K562 (cell line): ENCODE measurements at regions not wholly inside any gene's neighbourhood (a gene's known extent, or its start where the extent isn't known, plus 50 kb on each side); places are given as distances from the start of the nearest gene placed in this dataset.

Experiments
- MED1 ChIP-seq: sonication (generic); formaldehyde crosslinking; IDR thresholded peaks from 2 replicates; pipeline ENCODE4 v1.8.1; 2023; ENCODE audit warnings: missing genetic modification reagents, borderline replicate concordance
- NBN ChIP-seq: fragments of 450-650 bp; IDR thresholded peaks from 2 replicates; pipeline ENCODE4 v1.6.1; 2016; ENCODE audit warnings: low read depth, mild to moderate bottlenecking
- PREB ChIP-seq: sonication (generic); formaldehyde crosslinking; IDR thresholded peaks from 2 replicates; pipeline ENCODE4 v1.8.1; 2023; ENCODE audit warnings: mild to moderate bottlenecking, missing genetic modification reagents
- RBBP5 ChIP-seq: fragments of 200-600 bp; sonication (generic); IDR thresholded peaks from 2 replicates; pipeline ENCODE4 v1.6.1; 2012; ENCODE audit warnings: borderline replicate concordance, mild to moderate bottlenecking, low read length, control low read depth, inconsistent platforms; ENCODE audit not compliant: insufficient read depth, poor library complexity, severe bottlenecking
- STAG1 ChIP-seq: sonication (generic); formaldehyde crosslinking; IDR thresholded peaks from 2 replicates; pipeline ENCODE4 v1.5.0; 2020; ENCODE audit warnings: missing genetic modification reagents, borderline replicate concordance
- TEAD4 ChIP-seq, 2 experiments: sonication (generic) in 1 of 2; formaldehyde crosslinking in 1 of 2; IDR thresholded peaks; 2 replicates each; pipeline versions ENCODE4 v1.6.1 to v1.8.0; 2012 to 2022; ENCODE audit warnings: borderline replicate concordance in 1 of 2, inconsistent platforms in 1 of 2, low read length in 1 of 2, mild to moderate bottlenecking in 1 of 2, missing genetic modification reagents in 1 of 2
- ZNF431 ChIP-seq: sonication (generic); formaldehyde crosslinking; IDR thresholded peaks from 2 replicates; pipeline ENCODE4 v1.8.0; 2022; ENCODE audit warnings: mild to moderate bottlenecking, missing genetic modification reagents
- TF ChIP-seq, protein P1 (sequence below): sonication (generic); formaldehyde crosslinking; IDR thresholded peaks from 2 replicates; pipeline ENCODE4 v1.5.0; 2020; ENCODE audit warnings: missing genetic modification reagents
- TF ChIP-seq, protein P2 (sequence below): fragments of 250-450 bp; sonication (Bioruptor Pico); IDR thresholded peaks from 2 replicates; pipeline ENCODE4 v1.8.0; 2021; ENCODE audit warnings: borderline replicate concordance, mild to moderate bottlenecking, moderate library complexity; ENCODE audit not compliant: poor library complexity, severe bottlenecking
- TF ChIP-seq, protein P3 (sequence below), 2 experiments: fragments of 200-800 bp in 1 of 2; sonication (Bioruptor generic) in 1 of 2; sonication (generic) in 1 of 2; formaldehyde crosslinking in 1 of 2; IDR thresholded peaks in 1 of 2; conservative IDR thresholded peaks in 1 of 2; 2 replicates each; pipeline versions ENCODE4 v1.5.0 to v1.6.1; 2016 to 2020; ENCODE audit warnings: missing compliant biosample characterization in 1 of 2, missing genetic modification characterization in 1 of 2, missing genetic modification reagents in 1 of 2
- TF ChIP-seq, protein P4 (sequence below), 2 experiments: fragments of 250-450 bp in 1 of 2; fragments of 450-650 bp in 1 of 2; sonication (Bioruptor Pico) in 1 of 2; IDR thresholded peaks; 2 replicates each; pipeline versions ENCODE4 v1.6.1 to v1.8.0; 2016 to 2021; ENCODE audit warnings: mild to moderate bottlenecking in 2 of 2, moderate library complexity in 2 of 2, missing compliant biosample characterization in 1 of 2, missing genetic modification characterization in 1 of 2

DNA sequence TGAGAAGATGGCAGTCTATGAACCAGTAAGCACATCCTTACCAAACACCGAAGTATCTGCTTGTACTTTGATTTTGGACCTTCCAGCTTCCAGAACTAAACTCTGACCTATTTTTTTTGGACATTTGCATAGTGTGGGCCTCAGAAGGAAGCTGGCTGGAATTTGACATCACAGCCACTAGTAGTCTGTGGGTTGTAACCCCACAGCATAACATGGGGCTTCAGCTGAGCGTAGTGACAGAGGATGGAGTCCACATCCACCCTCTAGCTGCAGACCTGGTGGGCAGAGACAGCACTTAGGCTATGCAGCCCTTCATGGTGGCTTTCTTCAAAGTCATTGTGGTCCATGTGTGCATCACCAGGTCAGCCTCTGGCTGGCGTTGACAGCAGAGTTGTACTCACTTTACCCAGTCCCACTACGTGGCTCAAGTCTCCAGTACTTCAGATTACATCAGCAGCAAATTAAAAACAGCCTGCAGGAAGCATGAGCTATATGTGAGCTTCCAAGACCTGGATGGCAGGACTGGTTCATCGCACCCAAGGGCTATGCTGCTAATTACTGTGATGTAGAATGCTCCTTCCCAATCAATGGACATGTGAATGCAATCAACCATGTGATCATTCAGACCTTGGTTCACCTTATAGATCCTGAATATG, 58.6 kb upstream of the VPREB1 start (continued):
- TF ChIP-seq PREB (CRISPR knock-in tag) = peak; percentile 66; the same call in 1 of the 2 replicates
- TF ChIP-seq NBN = no peak
- TF ChIP-seq TEAD4 (IDR thresholded peaks at IDR 0.05; ENCODE audit: low read length) = no peak
- TF ChIP-seq TEAD4 (CRISPR knock-in tag; IDR thresholded peaks at IDR 0.05; ENCODE audit: borderline replicate concordance) = peak; percentile 20; the same call in 1 of the 2 replicates
- 0 out of 2 replicates have a peak, but pooled peaks have one; percentile 40 for TF ChIP-seq STAG1
- TF ChIP-seq, protein P1, sequence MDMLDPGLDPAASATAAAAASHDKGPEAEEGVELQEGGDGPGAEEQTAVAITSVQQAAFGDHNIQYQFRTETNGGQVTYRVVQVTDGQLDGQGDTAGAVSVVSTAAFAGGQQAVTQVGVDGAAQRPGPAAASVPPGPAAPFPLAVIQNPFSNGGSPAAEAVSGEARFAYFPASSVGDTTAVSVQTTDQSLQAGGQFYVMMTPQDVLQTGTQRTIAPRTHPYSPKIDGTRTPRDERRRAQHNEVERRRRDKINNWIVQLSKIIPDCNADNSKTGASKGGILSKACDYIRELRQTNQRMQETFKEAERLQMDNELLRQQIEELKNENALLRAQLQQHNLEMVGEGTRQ (CRISPR knock-in tag) = peak; percentile 37; the same call in 1 of the 2 replicates
- peak; percentile 73; the same call in 1 of the 2 replicates for TF ChIP-seq MED1
- TF ChIP-seq, protein P2, sequence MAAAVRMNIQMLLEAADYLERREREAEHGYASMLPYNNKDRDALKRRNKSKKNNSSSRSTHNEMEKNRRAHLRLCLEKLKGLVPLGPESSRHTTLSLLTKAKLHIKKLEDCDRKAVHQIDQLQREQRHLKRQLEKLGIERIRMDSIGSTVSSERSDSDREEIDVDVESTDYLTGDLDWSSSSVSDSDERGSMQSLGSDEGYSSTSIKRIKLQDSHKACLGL = peak; percentile 29
- TF ChIP-seq, protein P3, sequence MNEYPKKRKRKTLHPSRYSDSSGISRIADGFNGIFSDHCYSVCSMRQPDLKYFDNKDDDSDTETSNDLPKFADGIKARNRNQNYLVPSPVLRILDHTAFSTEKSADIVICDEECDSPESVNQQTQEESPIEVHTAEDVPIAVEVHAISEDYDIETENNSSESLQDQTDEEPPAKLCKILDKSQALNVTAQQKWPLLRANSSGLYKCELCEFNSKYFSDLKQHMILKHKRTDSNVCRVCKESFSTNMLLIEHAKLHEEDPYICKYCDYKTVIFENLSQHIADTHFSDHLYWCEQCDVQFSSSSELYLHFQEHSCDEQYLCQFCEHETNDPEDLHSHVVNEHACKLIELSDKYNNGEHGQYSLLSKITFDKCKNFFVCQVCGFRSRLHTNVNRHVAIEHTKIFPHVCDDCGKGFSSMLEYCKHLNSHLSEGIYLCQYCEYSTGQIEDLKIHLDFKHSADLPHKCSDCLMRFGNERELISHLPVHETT (CRISPR knock-in tag; conservative IDR thresholded peaks at IDR 0.05 in 1 of 2, IDR thresholded peaks at IDR 0.05 in 1 of 2) = peak in 1 of 2 experiments; percentile 57; a peak in 1 of 4 replicates
- no peak for TF ChIP-seq ZNF431
- peak; percentile 23 for TF ChIP-seq RBBP5
- TF ChIP-seq, protein P4, sequence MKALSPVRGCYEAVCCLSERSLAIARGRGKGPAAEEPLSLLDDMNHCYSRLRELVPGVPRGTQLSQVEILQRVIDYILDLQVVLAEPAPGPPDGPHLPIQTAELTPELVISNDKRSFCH (CRISPR knock-in tag; IDR thresholded peaks at IDR 0.05) = no peak
- TF ChIP-seq, protein P4 (tag; IDR thresholded peaks at IDR 0.05) = peak; percentile 48; the same call in 1 of the 2 replicates
